ENCODE measurements at regions not wholly inside any gene's neighbourhood (a gene's known extent, or its start where the extent isn't known, plus 50 kb on each side); places are given as distances from the start of the nearest gene placed in this dataset.

DNA sequence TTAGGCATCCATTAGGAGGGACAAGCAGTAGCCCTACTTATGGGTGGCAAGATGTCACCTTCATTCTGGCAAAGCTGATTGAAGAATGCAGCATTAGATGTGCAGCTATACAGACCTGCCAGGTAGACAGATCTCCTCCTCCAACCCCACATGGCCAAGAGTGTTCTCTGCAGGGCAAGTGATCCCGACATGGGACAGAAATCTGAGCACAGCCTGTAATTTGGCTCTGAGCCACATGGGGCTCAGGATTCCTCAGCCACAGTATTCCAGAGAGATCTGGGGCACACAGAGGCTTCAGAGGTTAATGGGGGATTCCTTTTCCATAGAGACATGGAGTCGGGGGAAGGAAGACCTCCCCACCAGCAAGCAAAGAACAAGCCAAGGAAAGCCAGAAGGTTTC, 58.7 kb upstream of the GDF10 start:
- TF ChIP-seq, protein P1, sequence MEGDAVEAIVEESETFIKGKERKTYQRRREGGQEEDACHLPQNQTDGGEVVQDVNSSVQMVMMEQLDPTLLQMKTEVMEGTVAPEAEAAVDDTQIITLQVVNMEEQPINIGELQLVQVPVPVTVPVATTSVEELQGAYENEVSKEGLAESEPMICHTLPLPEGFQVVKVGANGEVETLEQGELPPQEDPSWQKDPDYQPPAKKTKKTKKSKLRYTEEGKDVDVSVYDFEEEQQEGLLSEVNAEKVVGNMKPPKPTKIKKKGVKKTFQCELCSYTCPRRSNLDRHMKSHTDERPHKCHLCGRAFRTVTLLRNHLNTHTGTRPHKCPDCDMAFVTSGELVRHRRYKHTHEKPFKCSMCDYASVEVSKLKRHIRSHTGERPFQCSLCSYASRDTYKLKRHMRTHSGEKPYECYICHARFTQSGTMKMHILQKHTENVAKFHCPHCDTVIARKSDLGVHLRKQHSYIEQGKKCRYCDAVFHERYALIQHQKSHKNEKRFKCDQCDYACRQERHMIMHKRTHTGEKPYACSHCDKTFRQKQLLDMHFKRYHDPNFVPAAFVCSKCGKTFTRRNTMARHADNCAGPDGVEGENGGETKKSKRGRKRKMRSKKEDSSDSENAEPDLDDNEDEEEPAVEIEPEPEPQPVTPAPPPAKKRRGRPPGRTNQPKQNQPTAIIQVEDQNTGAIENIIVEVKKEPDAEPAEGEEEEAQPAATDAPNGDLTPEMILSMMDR (IDR thresholded peaks at IDR 0.05), result no peak
- no peak for TF ChIP-seq POLR2A (IDR thresholded peaks at IDR 0.05)

Data from thyroid gland (tissue), 4 donors.